Keratinocyte (primary cell): ENCODE measurements at regions not wholly inside any gene's neighbourhood (a gene's known extent, or its start where the extent isn't known, plus 50 kb on each side); places are given as distances from the start of the nearest gene placed in this dataset.

Experiments
- DNase-seq: peaks from one replicate; pipeline ENCODE4 v3.0.0-alpha.2; 2011; ENCODE audit warnings: low read depth, missing footprints, low spot score
- FAIRE-seq: peaks from 2 replicates; lab custom pipeline; 2011; peaks lifted over from hg19 to GRCh38; lab: Jason Lieb, UNC
- H2AFZ ChIP-seq: 2 replicates; pipeline ENCODE4 v1.6.0; 2012; ENCODE audit warnings: low read length, control low read depth, inconsistent platforms; ENCODE audit not compliant: control insufficient read depth
- H3K27ac ChIP-seq: 2 replicates; pipeline ENCODE4 v1.5.1; 2011; ENCODE audit warnings: low read length; ENCODE audit not compliant: control insufficient read depth, insufficient read depth
- H3K27me3 ChIP-seq: 3 replicates; pipeline ENCODE4 v1.6.0; 2011; ENCODE audit warnings: low read length; ENCODE audit not compliant: control insufficient read depth, insufficient read depth; ENCODE audit errors: extremely low read depth
- H3K36me3 ChIP-seq, 2 experiments: 2 replicates in 1 of 2; 3 replicates in 1 of 2; pipeline ENCODE4 v1.5.1; 2011; ENCODE audit warnings: low read length in 2 of 2, mild to moderate bottlenecking in 1 of 2; ENCODE audit not compliant: control insufficient read depth in 2 of 2, insufficient read depth in 2 of 2; ENCODE audit errors: extremely low read depth in 1 of 2
- H3K4me1 ChIP-seq: 3 replicates; pipeline ENCODE4 v1.5.1; 2011; ENCODE audit warnings: low read length; ENCODE audit not compliant: control insufficient read depth, insufficient read depth; ENCODE audit errors: extremely low read depth
- H3K4me2 ChIP-seq: 3 replicates; pipeline ENCODE4 v1.6.0; 2011; ENCODE audit warnings: low read depth, low read length; ENCODE audit not compliant: control insufficient read depth, insufficient read depth; ENCODE audit errors: extremely low read depth
- H3K4me3 ChIP-seq, 3 experiments: fragments of 200-600 bp in 1 of 3; sonication (generic) in 1 of 3; 2 replicates in 2 of 3; 3 replicates in 1 of 3; pipeline ENCODE4 v1.5.1; 2011 to 2016; ENCODE audit warnings: low read length in 3 of 3, mild to moderate bottlenecking in 3 of 3, control low read depth in 2 of 3, inconsistent platforms in 1 of 3, low read depth in 1 of 3, mixed read lengths in 1 of 3, mixed run types in 1 of 3, moderate library complexity in 1 of 3; ENCODE audit not compliant: control insufficient read depth in 2 of 3, insufficient read depth in 2 of 3; ENCODE audit errors: extremely low read depth in 1 of 3
- H3K79me2 ChIP-seq: 2 replicates; pipeline ENCODE4 v1.6.0; 2012; ENCODE audit warnings: low read length; ENCODE audit not compliant: control insufficient read depth, insufficient read depth
- H3K9ac ChIP-seq: 3 replicates; pipeline ENCODE4 v1.6.0; 2011; ENCODE audit warnings: low read length; ENCODE audit not compliant: control insufficient read depth, insufficient read depth; ENCODE audit errors: extremely low read depth
- H3K9me1 ChIP-seq: 3 replicates; pipeline ENCODE4 v1.6.0; 2011; ENCODE audit warnings: low read length; ENCODE audit not compliant: control insufficient read depth, insufficient read depth; ENCODE audit errors: extremely low read depth
- H3K9me3 ChIP-seq: 2 replicates; pipeline ENCODE4 v1.5.1; 2012; ENCODE audit warnings: low read depth, low read length; ENCODE audit not compliant: control insufficient read depth
- H4K20me1 ChIP-seq: 3 replicates; pipeline ENCODE4 v1.6.0; 2011; ENCODE audit warnings: low read length; ENCODE audit not compliant: control insufficient read depth, insufficient read depth; ENCODE audit errors: extremely low read depth
- CTCF ChIP-seq, 3 experiments: IDR thresholded peaks in 1 of 3; conservative IDR thresholded peaks in 1 of 3; optimal IDR thresholded peaks in 1 of 3; 2 replicates in 2 of 3; 3 replicates in 1 of 3; pipeline versions ENCODE3 to v1.5.1; 2011; ENCODE audit warnings: low read length in 3 of 3, mild to moderate bottlenecking in 3 of 3, moderate library complexity in 2 of 3, control low read depth in 1 of 3, inconsistent platforms in 1 of 3; ENCODE audit not compliant: insufficient read depth in 2 of 3; ENCODE audit errors: extremely low read depth in 1 of 3
- EZH2 ChIP-seq: IDR thresholded peaks from one replicate; pipeline ENCODE4 v1.6.1; 2012; ENCODE audit warnings: inconsistent platforms, mild to moderate bottlenecking, low read length, moderate library complexity
- dilution Hi-C: fragments of 300-500 bp; cut with MboI; formaldehyde crosslinking; loops from one replicate; pipeline ENCODE4 v1.7.0; 2020; ENCODE audit warnings: low sequenced_read_pairs; ENCODE audit not compliant: extremely low pct_ligation_motif_present

DNA sequence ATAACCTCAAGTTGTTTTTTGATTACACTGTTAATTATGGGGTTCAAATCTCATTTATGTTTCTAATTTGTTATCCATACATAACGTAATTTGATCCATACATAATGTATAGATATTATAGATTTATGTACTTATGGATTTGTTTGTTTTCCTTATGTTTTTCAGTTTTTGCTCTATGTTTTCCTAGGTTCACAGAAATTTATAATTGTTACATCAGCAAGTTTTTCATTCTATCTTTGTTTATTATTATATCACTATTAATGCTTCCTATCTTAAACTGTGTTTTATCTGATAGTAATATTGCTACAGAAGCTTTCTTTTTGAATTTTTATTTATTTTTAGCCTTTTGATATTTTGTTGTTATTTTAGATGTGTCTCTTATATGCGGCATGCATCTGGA lies 194.3 kb upstream of the SOX21 start:
- no peak for FAIRE-seq

GRCh38 chr13:94902722-94903407 lies 190.5 kb upstream of the SOX21 start:
- Histone ChIP-seq H3K4me2 (no peak overlapping the region), H3K79me2 (no peaks in the 10 kb centered on the region), H3K4me1 (no peaks in the 10 kb centered on the region), H3K4me3 (no peak overlapping the region), H3K27me3 (no peaks in the 10 kb centered on the region), H4K20me1 (no peaks in the 10 kb centered on the region), H3K9me1 (no peaks in the 10 kb centered on the region), H3K9me3 (no peaks in the 10 kb centered on the region), H3K27ac (no peak overlapping the region), H3K9ac (no peak overlapping the region), H3K36me3 (no peaks in the 10 kb centered on the region), H2AFZ (no peak overlapping the region)
- TF ChIP-seq CTCF (optimal IDR thresholded peaks at IDR 0.05 in 1 of 3, IDR thresholded peaks at IDR 0.05 in 1 of 3, conservative IDR thresholded peaks at IDR 0.05 in 1 of 3; ENCODE audit: extremely low read depth in 1 of 3, insufficient read depth in 2 of 3, low read length in 3 of 3) = no peak
- no peak for TF ChIP-seq EZH2
- no peak for DNase-seq
- dilution Hi-C loops = no loop called here
- FAIRE-seq = no peak

More for the DNA sequence above, 194.3 kb upstream of the SOX21 start:
- Histone ChIP-seq H3K4me1 (no peaks in the 10 kb centered on the region), H3K9me3 (no peaks in the 10 kb centered on the region), H4K20me1 (no peaks in the 10 kb centered on the region), H3K4me3 (no peak overlapping the region), H3K27ac (no peak overlapping the region), H2AFZ (no peak overlapping the region), H3K27me3 (no peaks in the 10 kb centered on the region), H3K79me2 (no peaks in the 10 kb centered on the region), H3K4me2 (no peak overlapping the region), H3K9ac (no peak overlapping the region), H3K9me1 (no peaks in the 10 kb centered on the region), H3K36me3 (no peaks in the 10 kb centered on the region)
- no peak for TF ChIP-seq CTCF (optimal IDR thresholded peaks at IDR 0.05 in 1 of 3, IDR thresholded peaks at IDR 0.05 in 1 of 3, conservative IDR thresholded peaks at IDR 0.05 in 1 of 3; ENCODE audit: extremely low read depth in 1 of 3, insufficient read depth in 2 of 3, low read length in 3 of 3)
- no peak for TF ChIP-seq EZH2
- DNase-seq = no peak
- dilution Hi-C loops = no loop called here
